WERI-Rb-1 (cell line): ENCODE measurements at regions not wholly inside any gene's neighbourhood (a gene's known extent, or its start where the extent isn't known, plus 50 kb on each side); places are given as distances from the start of the nearest gene placed in this dataset.
"Not testable (repeated sequence)": the region's sequence is repeated elsewhere in the genome, so short reads cannot be mapped to it uniquely, and the experiment has no call there.

Source experiments
- DNase-seq: peaks from one replicate; pipeline ENCODE4 v3.0.0-alpha.2; 2020
- H3K27ac ChIP-seq: fragments of 250-450 bp; sonication (Bioruptor Pico); 2 replicates; pipeline ENCODE4 v1.5.1; 2020; ENCODE audit warnings: mild to moderate bottlenecking, moderate library complexity
- H3K27me3 ChIP-seq: fragments of 250-450 bp; sonication (Bioruptor Pico); 2 replicates; pipeline ENCODE4 v1.5.1; 2021; ENCODE audit warnings: mild to moderate bottlenecking, low read depth, moderate library complexity; ENCODE audit not compliant: insufficient read depth, severe bottlenecking
- H3K36me3 ChIP-seq: fragments of 250-450 bp; sonication (Bioruptor Pico); 2 replicates; pipeline ENCODE4 v1.5.1; 2020; ENCODE audit warnings: mild to moderate bottlenecking, moderate library complexity
- H3K4me3 ChIP-seq: 2 replicates; pipeline ENCODE4 v1.5.1; 2011; ENCODE audit warnings: low read depth, mild to moderate bottlenecking, control low read depth, low read length
- H3K9me3 ChIP-seq: fragments of 250-450 bp; sonication (Bioruptor Pico); 2 replicates; pipeline ENCODE4 v1.5.1; 2021; ENCODE audit warnings: mild to moderate bottlenecking, moderate library complexity; ENCODE audit not compliant: severe bottlenecking
- CTCF ChIP-seq: IDR thresholded peaks from 2 replicates; pipeline ENCODE4 v1.5.1; 2011; ENCODE audit warnings: low read depth, mild to moderate bottlenecking, control low read depth, inconsistent platforms, low read length

GRCh38 chr5:167361795-167362194 is 929.6 kb upstream of the WWC1 start:
- Histone ChIP-seq H3K4me3 (no peak overlapping the region), H3K9me3 (no peaks in the 10 kb centered on the region), H3K27ac (no peak overlapping the region), H3K36me3 (no peaks in the 10 kb centered on the region), H3K27me3 (no peaks in the 10 kb centered on the region)
- no peak for DNase-seq
- TF ChIP-seq CTCF = no peak

DNA sequence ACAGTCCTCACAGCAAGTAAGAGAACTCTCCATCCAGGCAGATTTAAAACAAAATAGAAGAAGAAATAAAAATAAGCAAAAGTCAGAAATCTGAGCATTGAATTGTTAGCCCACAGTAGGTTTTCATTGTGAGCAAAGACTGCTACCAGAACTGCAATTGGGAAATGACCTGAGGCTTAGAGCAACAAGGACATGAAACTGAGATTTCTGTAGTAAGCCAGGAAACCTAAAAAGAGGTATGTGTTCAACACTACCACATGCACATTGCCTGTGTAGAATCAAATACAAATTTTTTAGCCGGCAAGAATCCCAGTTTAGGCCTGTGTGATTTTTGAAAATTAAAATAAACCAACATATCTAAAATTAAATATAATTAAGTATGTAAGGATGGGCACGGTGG is 928.4 kb upstream of the WWC1 start:
- TF ChIP-seq CTCF = no peak
- H3K4me3 ChIP-seq = no peak overlapping the region

GRCh38 chr5:167375125-167375524 is 916.3 kb upstream of the WWC1 start:
- TF ChIP-seq CTCF = no peak
- no peaks in the 10 kb centered on the region for H3K27me3 ChIP-seq
- no peaks in the 10 kb centered on the region for H3K9me3 ChIP-seq
- H3K27ac ChIP-seq = no peak overlapping the region
- H3K4me3 ChIP-seq = no peak overlapping the region
- DNase-seq = no peak
- H3K36me3 ChIP-seq = no peaks in the 10 kb centered on the region

More for the DNA sequence above, 928.4 kb upstream of the WWC1 start:
- no peak for DNase-seq
- Histone ChIP-seq H3K27ac (no peak overlapping the region), H3K36me3 (no peaks in the 10 kb centered on the region), H3K27me3 (no peaks in the 10 kb centered on the region), H3K9me3 (no peaks in the 10 kb centered on the region)

- no peak for TF ChIP-seq CTCF
- Histone ChIP-seq H3K27me3 (no peaks in the 10 kb centered on the region), H3K4me3 (no peak overlapping the region), H3K9me3 (no peaks in the 10 kb centered on the region), H3K36me3 (no peaks in the 10 kb centered on the region), H3K27ac (no peak overlapping the region)
- DNase-seq = no peak
Measured at GRCh38 chr5:167378894-167379723, 912.3 kb upstream of the WWC1 start.

DNA sequence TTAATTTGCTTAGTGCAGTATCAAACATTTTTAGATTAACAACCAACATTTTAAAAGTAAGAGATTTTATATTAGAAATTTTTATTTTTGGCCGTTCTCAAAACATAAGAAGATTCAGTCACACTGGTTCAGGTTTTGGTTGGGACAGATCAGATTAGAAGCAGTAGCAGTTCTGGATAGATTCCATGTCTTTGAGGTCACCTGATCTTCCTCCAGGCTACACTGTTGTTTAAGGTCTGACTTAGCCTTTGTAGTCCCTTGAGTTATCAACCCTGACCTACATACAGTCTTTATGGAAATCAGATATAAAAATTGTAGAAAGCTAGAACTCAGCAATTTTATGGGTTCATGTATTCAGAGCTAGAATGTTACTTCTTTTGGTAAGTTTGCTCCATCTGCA is 910.0 kb upstream of the WWC1 start:
- H3K27ac ChIP-seq = no peak overlapping the region
- no peaks in the 10 kb centered on the region for H3K36me3 ChIP-seq
- H3K27me3 ChIP-seq = no peaks in the 10 kb centered on the region
- H3K9me3 ChIP-seq = no peaks in the 10 kb centered on the region
- TF ChIP-seq CTCF = no peak
- DNase-seq = no peak
- H3K4me3 ChIP-seq = no peak overlapping the region

- Histone ChIP-seq H3K9me3 (no peaks in the 10 kb centered on the region), H3K27me3 (no peaks in the 10 kb centered on the region), H3K4me3 (no peak overlapping the region), H3K27ac (no peak overlapping the region), H3K36me3 (no peaks in the 10 kb centered on the region)
- no peak for DNase-seq
- no peak for TF ChIP-seq CTCF
Measured at GRCh38 chr5:167389537-167389936, 901.9 kb upstream of the WWC1 start.

- H3K9me3 ChIP-seq, H3K4me3 ChIP-seq, H3K27ac ChIP-seq, H3K27me3 ChIP-seq, H3K36me3 ChIP-seq, DNase-seq: not testable (repeated sequence)
Measured at GRCh38 chr5:167391286-167391685, 900.2 kb upstream of the WWC1 start.
